ENCODE measurements at regions not wholly inside any gene's neighbourhood (a gene's known extent, or its start where the extent isn't known, plus 50 kb on each side); places are given as distances from the start of the nearest gene placed in this dataset.

- no peaks in the 10 kb centered on the region for H3K9me3 ChIP-seq (replicated peaks)
- no peak overlapping the region for H3K27ac ChIP-seq (replicated peaks)
- H3K4me1 ChIP-seq = peaks cover 7% of the 10 kb centered on the region
- H3K36me3 ChIP-seq = no peaks in the 10 kb centered on the region
- peaks cover 89% of the 10 kb centered on the region for H3K27me3 ChIP-seq (ENCODE audit: low read depth)
- no peak overlapping the region for H3K4me3 ChIP-seq
- DNase-seq = no peak
- TF ChIP-seq CTCF (IDR thresholded peaks at IDR 0.05; ENCODE audit: borderline replicate concordance) = no peak
- intact Hi-C loops (cut with micrococcal nuclease) = no loop called here
Measured at GRCh38 chr16:86013867-86014266, 114.9 kb downstream of the IRF8 start.

- DNase-seq = no peak
- intact Hi-C loops (cut with micrococcal nuclease) = loop anchor here (2.0 kb wide), 1 partner anchor 193 kb away; no protein-coding TSS in a partner anchor
- no peak overlapping the region for H3K4me3 ChIP-seq
- H3K27me3 ChIP-seq (ENCODE audit: low read depth) = peaks cover 89% of the 10 kb centered on the region
- TF ChIP-seq CTCF (IDR thresholded peaks at IDR 0.05; ENCODE audit: borderline replicate concordance) = no peak
- H3K27ac ChIP-seq (replicated peaks) = no peak overlapping the region
- no peaks in the 10 kb centered on the region for H3K36me3 ChIP-seq
- H3K9me3 ChIP-seq (replicated peaks) = peaks cover 10% of the 10 kb centered on the region
- peaks cover 7% of the 10 kb centered on the region for H3K4me1 ChIP-seq
Measured at GRCh38 chr16:86015606-86016005, 116.6 kb downstream of the IRF8 start.

- peaks cover 89% of the 10 kb centered on the region for H3K27me3 ChIP-seq (ENCODE audit: low read depth)
- H3K4me3 ChIP-seq = no peak overlapping the region
- no peaks in the 10 kb centered on the region for H3K36me3 ChIP-seq
- H3K27ac ChIP-seq (replicated peaks) = no peak overlapping the region
- peak; percentile 84 for TF ChIP-seq CTCF (IDR thresholded peaks at IDR 0.05; ENCODE audit: borderline replicate concordance)
- no peak for DNase-seq
- H3K4me1 ChIP-seq = peaks cover 7% of the 10 kb centered on the region
- peaks cover 10% of the 10 kb centered on the region for H3K9me3 ChIP-seq (replicated peaks)
- intact Hi-C loops (cut with micrococcal nuclease) = loop anchor here (2.0 kb wide), 1 partner anchor 194 kb away; no protein-coding TSS in a partner anchor
Measured at GRCh38 chr16:86016201-86016965, 117.4 kb downstream of the IRF8 start.

- no peak for DNase-seq
- Histone ChIP-seq H3K27me3 (ENCODE audit: low read depth) (peaks cover 87% of the 10 kb centered on the region), H3K36me3 (no peaks in the 10 kb centered on the region), H3K4me1 (peaks cover 7% of the 10 kb centered on the region), H3K4me3 (no peak overlapping the region), H3K27ac (replicated peaks) (no peak overlapping the region), H3K9me3 (replicated peaks) (peaks cover 16% of the 10 kb centered on the region)
- intact Hi-C loops (cut with micrococcal nuclease) = no loop called here
- TF ChIP-seq CTCF (IDR thresholded peaks at IDR 0.05; ENCODE audit: borderline replicate concordance) = no peak
Measured at GRCh38 chr16:86018071-86018470, 119.1 kb downstream of the IRF8 start.

GRCh38 chr16:86018487-86018886 lies 119.5 kb downstream of the IRF8 start:
- DNase-seq = peak; percentile 48
- H3K9me3 ChIP-seq (replicated peaks) = peaks cover 20% of the 10 kb centered on the region
- H3K27ac ChIP-seq (replicated peaks) = no peak overlapping the region
- TF ChIP-seq CTCF (IDR thresholded peaks at IDR 0.05; ENCODE audit: borderline replicate concordance) = no peak
- intact Hi-C loops (cut with micrococcal nuclease) = no loop called here
- H3K4me1 ChIP-seq = peaks cover 7% of the 10 kb centered on the region
- no peak overlapping the region for H3K4me3 ChIP-seq
- H3K36me3 ChIP-seq = no peaks in the 10 kb centered on the region
- H3K27me3 ChIP-seq (ENCODE audit: low read depth) = peaks cover 83% of the 10 kb centered on the region
